Gastroesophageal sphincter (tissue), 3 donors: ENCODE measurements at regions not wholly inside any gene's neighbourhood (a gene's known extent, or its start where the extent isn't known, plus 50 kb on each side); places are given as distances from the start of the nearest gene placed in this dataset.

Experiments used
- CTCF ChIP-seq, 4 experiments: fragments of 200-600 bp in 2 of 4; fragments of 450-650 bp in 2 of 4; sonication (generic) in 1 of 4; IDR thresholded peaks; one replicate each; pipeline ENCODE4 v1.5.1; 2017 to 2019; ENCODE audit warnings: antibody characterized with exemption in 4 of 4, mild to moderate bottlenecking in 2 of 4, moderate library complexity in 2 of 4
- EP300 ChIP-seq: sonication (generic); formaldehyde crosslinking; IDR thresholded peaks from one replicate; pipeline ENCODE4 v1.6.1; 2017; ENCODE audit warnings: antibody characterized with exemption, mild to moderate bottlenecking
- POLR2A ChIP-seq, 2 donors: fragments of 450-650 bp; IDR thresholded peaks; one replicate each; pipeline ENCODE4 v1.6.1; 2017; ENCODE audit warnings: antibody characterized with exemption in 2 of 2, mild to moderate bottlenecking in 2 of 2, moderate library complexity in 1 of 2
- POLR2AphosphoS5 ChIP-seq: sonication (generic); formaldehyde crosslinking; IDR thresholded peaks from one replicate; pipeline ENCODE4 v1.6.1; 2017; ENCODE audit warnings: antibody characterized with exemption

GRCh38 chr2:204325468-204325867, 219.8 kb upstream of the PARD3B start:
- TF ChIP-seq CTCF (IDR thresholded peaks at IDR 0.05) (peak; percentile 74 to 96 (median 90)), POLR2AphosphoS5 (no peak), POLR2A (IDR thresholded peaks at IDR 0.05) (no peak), EP300 (no peak)
